Right forelimb (tissue), 1 donor: ENCODE measurements at regions not wholly inside any gene's neighbourhood (a gene's known extent, or its start where the extent isn't known, plus 50 kb on each side); places are given as distances from the start of the nearest gene placed in this dataset.

Source experiments
- DNase-seq: peaks from one replicate; pipeline ENCODE4 v3.0.0-alpha.2; 2018

- DNase-seq: no peak
Observed at GRCh38 chr6:145315982-145316600, 419.2 kb downstream of the EPM2A start.

- DNase-seq: no peak
Observed at GRCh38 chr6:145318952-145319351, 416.4 kb downstream of the EPM2A start.

- no peak for DNase-seq
Observed at GRCh38 chr6:145319605-145320004, 415.7 kb downstream of the EPM2A start.

- DNase-seq: no peak
Observed at GRCh38 chr6:145323646-145324045, 411.7 kb downstream of the EPM2A start.

GRCh38 chr6:145327586-145327985 is 407.7 kb downstream of the EPM2A start:
- no peak for DNase-seq

- DNase-seq: no peak
Observed at GRCh38 chr6:145329257-145329656, 406.1 kb downstream of the EPM2A start.

- DNase-seq: no peak
Observed at GRCh38 chr6:145331066-145331465, 404.3 kb downstream of the EPM2A start.

GRCh38 chr6:145332011-145332410 is 403.3 kb downstream of the EPM2A start:
- no peak for DNase-seq

- no peak for DNase-seq
Observed at GRCh38 chr6:145336119-145336518, 399.2 kb downstream of the EPM2A start.

- DNase-seq: no peak
Observed at GRCh38 chr6:145339089-145339488, 396.2 kb downstream of the EPM2A start.

GRCh38 chr6:145340256-145340655 is 395.1 kb downstream of the EPM2A start:
- no peak for DNase-seq

- no peak for DNase-seq
Observed at GRCh38 chr6:145345094-145345493, 390.2 kb downstream of the EPM2A start.

GRCh38 chr6:145347216-145347615 is 388.1 kb downstream of the EPM2A start:
- DNase-seq: no peak

- no peak for DNase-seq
Observed at GRCh38 chr6:145349950-145350510, 385.3 kb downstream of the EPM2A start.

- no peak for DNase-seq
Observed at GRCh38 chr6:145350928-145351327, 384.4 kb downstream of the EPM2A start.

GRCh38 chr6:145352382-145353080 is 382.8 kb downstream of the EPM2A start:
- no peak for DNase-seq

- no peak for DNase-seq
Observed at GRCh38 chr6:145360865-145361264, 374.5 kb downstream of the EPM2A start.

- DNase-seq: no peak
Observed at GRCh38 chr6:145367149-145367548, 368.2 kb downstream of the EPM2A start.

- DNase-seq: no peak
Observed at GRCh38 chr6:145368075-145368474, 367.2 kb downstream of the EPM2A start.

GRCh38 chr6:145370559-145370958 is 364.8 kb downstream of the EPM2A start:
- DNase-seq: no peak

GRCh38 chr6:145372671-145373151 is 362.6 kb downstream of the EPM2A start:
- DNase-seq: peak; percentile 52

- no peak for DNase-seq
Observed at GRCh38 chr6:145373826-145374225, 361.5 kb downstream of the EPM2A start.

GRCh38 chr6:145374570-145374969 is 360.8 kb downstream of the EPM2A start:
- DNase-seq: no peak

- DNase-seq: no peak
Observed at GRCh38 chr6:145375502-145375901, 359.8 kb downstream of the EPM2A start.
